ENCODE measurements at regions not wholly inside any gene's neighbourhood (a gene's known extent, or its start where the extent isn't known, plus 50 kb on each side); places are given as distances from the start of the nearest gene placed in this dataset.
"Not testable (repeated sequence)": the region's sequence is repeated elsewhere in the genome, so short reads cannot be mapped to it uniquely, and the experiment has no call there.

GRCh38 chr10:42899036-42899435, 116.4 kb downstream of the BMS1 start:
- Mint-ChIP-seq H3K27ac (no peak overlapping the region), H3K27me3 (ENCODE audit: low read depth in 2 of 2) (peaks cover 20 to 24% of the 10 kb centered on the region in 2 donors), H3K36me3 (no peaks in the 10 kb centered on the region), H3K4me3 (peak overlapping the region; percentile 31), H3K9me3 (no peaks in the 10 kb centered on the region), H3K4me1 (peaks cover 22% of the 10 kb centered on the region in 2 donors)
- H3K9me3 ChIP-seq (ENCODE audit: control insufficient read depth, insufficient read depth, low read length), result no peaks in the 10 kb centered on the region
- H3K4me3 ChIP-seq (ENCODE audit: low read length), result no peak overlapping the region
- H3K36me3 ChIP-seq (ENCODE audit: control insufficient read depth, insufficient read depth, low read length), result no peaks in the 10 kb centered on the region
- no peak for TF ChIP-seq CTCF (IDR thresholded peaks at IDR 0.05)
- H3K27me3 ChIP-seq (ENCODE audit: control insufficient read depth, insufficient read depth, low read length), result peaks cover 14% of the 10 kb centered on the region
- no peak overlapping the region for H3K27ac ChIP-seq (ENCODE audit: low read length)
- intact Hi-C loops (cut with micrococcal nuclease), result no loop called here
- DNase-seq (no peak), ATAC-seq (no peak)
- 92% methylated on average over 17 of the region's 17 CpGs for WGBS (ENCODE audit: insufficient coverage)
- peaks cover 28% of the 10 kb centered on the region for H3K4me1 ChIP-seq (ENCODE audit: control insufficient read depth, insufficient read depth, low read length)

- H3K27ac ChIP-seq (ENCODE audit: low read length); H3K36me3 ChIP-seq (ENCODE audit: control insufficient read depth, insufficient read depth, low read length); H3K36me3 Mint-ChIP-seq; H3K4me3 ChIP-seq (ENCODE audit: low read length); H3K4me3 Mint-ChIP-seq; ATAC-seq; H3K27ac Mint-ChIP-seq; H3K9me3 Mint-ChIP-seq; H3K9me3 ChIP-seq (ENCODE audit: control insufficient read depth, insufficient read depth, low read length); DNase-seq; intact Hi-C loops (cut with micrococcal nuclease): not testable (repeated sequence)
- Mint-ChIP-seq H3K27me3 (ENCODE audit: low read depth in 2 of 2) (peaks cover 21 to 34% of the 10 kb centered on the region in 2 donors), H3K4me1 (peaks cover 22% of the 10 kb centered on the region in 2 donors)
- WGBS (ENCODE audit: insufficient coverage), result 91% methylated on average over 14 of the region's 24 CpGs
- H3K27me3 ChIP-seq (ENCODE audit: control insufficient read depth, insufficient read depth, low read length), result peaks cover 14% of the 10 kb centered on the region
- peaks cover 28% of the 10 kb centered on the region for H3K4me1 ChIP-seq (ENCODE audit: control insufficient read depth, insufficient read depth, low read length)
These were observed 117.8 kb downstream of the BMS1 start for GRCh38 chr10:42900346-42900745.

- H3K36me3 ChIP-seq (ENCODE audit: control insufficient read depth, insufficient read depth, low read length), result no peaks in the 10 kb centered on the region
- no peak overlapping the region for H3K4me3 Mint-ChIP-seq
- no peaks in the 10 kb centered on the region for H3K4me1 Mint-ChIP-seq
- no peak overlapping the region for H3K27ac ChIP-seq (ENCODE audit: low read length)
- peaks cover 0 to 25% of the 10 kb centered on the region in 2 donors for H3K27me3 Mint-ChIP-seq (ENCODE audit: low read depth in 2 of 2)
- no peak for DNase-seq
- intact Hi-C loops (cut with micrococcal nuclease), result no loop called here
- no peaks in the 10 kb centered on the region for H3K9me3 ChIP-seq (ENCODE audit: control insufficient read depth, insufficient read depth, low read length)
- no peak overlapping the region for H3K27ac Mint-ChIP-seq
- H3K27me3 ChIP-seq (ENCODE audit: control insufficient read depth, insufficient read depth, low read length), result no peaks in the 10 kb centered on the region
- no peak overlapping the region for H3K4me3 ChIP-seq (ENCODE audit: low read length)
- no peak for ATAC-seq
- peaks cover 7% of the 10 kb centered on the region for H3K36me3 Mint-ChIP-seq
- no peak for TF ChIP-seq CTCF (IDR thresholded peaks at IDR 0.05)
- 60% methylated on average over 1 of the region's 2 CpGs for WGBS (ENCODE audit: insufficient coverage)
- H3K9me3 Mint-ChIP-seq, result peaks cover 5 to 6% of the 10 kb centered on the region in 2 donors
- no peaks in the 10 kb centered on the region for H3K4me1 ChIP-seq (ENCODE audit: control insufficient read depth, insufficient read depth, low read length)
These were observed 128.8 kb downstream of the BMS1 start for GRCh38 chr10:42911359-42911758.

- H3K4me1 Mint-ChIP-seq, result peaks cover 0 to 5% of the 10 kb centered on the region in 2 donors
- Histone ChIP-seq H3K27ac (ENCODE audit: low read length) (no peak overlapping the region), H3K4me3 (ENCODE audit: low read length) (no peak overlapping the region), H3K27me3 (ENCODE audit: control insufficient read depth, insufficient read depth, low read length) (no peaks in the 10 kb centered on the region), H3K9me3 (ENCODE audit: control insufficient read depth, insufficient read depth, low read length) (no peaks in the 10 kb centered on the region), H3K4me1 (ENCODE audit: control insufficient read depth, insufficient read depth, low read length) (no peaks in the 10 kb centered on the region), H3K36me3 (ENCODE audit: control insufficient read depth, insufficient read depth, low read length) (no peaks in the 10 kb centered on the region)
- H3K27ac Mint-ChIP-seq, result no peak overlapping the region
- no peak overlapping the region for H3K4me3 Mint-ChIP-seq
- intact Hi-C loops (cut with micrococcal nuclease), result no loop called here
- no peaks in the 10 kb centered on the region for H3K36me3 Mint-ChIP-seq
- no peaks in the 10 kb centered on the region for H3K27me3 Mint-ChIP-seq (ENCODE audit: low read depth in 2 of 2)
- DNase-seq (no peak), ATAC-seq (no peak)
- H3K9me3 Mint-ChIP-seq, result peaks cover 3% of the 10 kb centered on the region in 2 donors
- no peak for TF ChIP-seq CTCF (IDR thresholded peaks at IDR 0.05)
These were observed 134.4 kb downstream of the BMS1 start for GRCh38 chr10:42916974-42917373.
